ENCODE measurements at regions not wholly inside any gene's neighbourhood (a gene's known extent, or its start where the extent isn't known, plus 50 kb on each side); places are given as distances from the start of the nearest gene placed in this dataset.

DNA sequence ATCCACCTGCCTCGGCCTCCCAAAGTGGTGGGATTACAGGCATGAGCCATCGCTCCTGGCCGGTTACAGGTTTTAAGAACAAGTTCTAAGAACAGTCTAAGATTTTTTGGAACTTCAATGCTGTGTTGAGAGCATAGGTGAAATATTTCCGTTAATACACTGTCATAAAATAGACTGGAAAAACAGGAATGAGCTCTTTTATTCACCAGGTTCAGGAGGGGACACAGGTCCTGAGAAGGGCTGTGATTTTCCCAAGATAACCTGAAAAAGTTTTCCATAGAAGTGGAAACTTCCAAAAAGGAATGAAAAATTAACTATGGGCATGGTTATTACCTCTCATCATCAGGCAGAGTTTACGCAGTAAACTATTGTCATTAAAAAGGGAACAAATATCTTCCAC, 97.6 kb upstream of the TMEM178A start:
- Histone ChIP-seq H3F3A (ENCODE audit: low read depth) (no peaks in the 10 kb centered on the region), H3K36me3 (ENCODE audit: insufficient read depth, low read length) (no peaks in the 10 kb centered on the region), H2AFZ (ENCODE audit: low read length) (no peak overlapping the region), H4K20me1 (ENCODE audit: insufficient read depth, low read length, poor library complexity, severe bottlenecking) (no peaks in the 10 kb centered on the region), H3K9me2 (replicated peaks; ENCODE audit: low read depth, low read length) (no peaks in the 10 kb centered on the region), H3K4me3 (ENCODE audit: low read length, poor library complexity, severe bottlenecking) (no peak overlapping the region), H3K4me1 (ENCODE audit: insufficient read depth, low read length, poor library complexity, severe bottlenecking) (no peaks in the 10 kb centered on the region), H3K9me3 (ENCODE audit: insufficient read depth, low read depth, low read length) (peaks cover 11% of the 10 kb centered on the region; the same call in 1 of the 2 replicates), H3K4me2 (ENCODE audit: low read depth, low read length, poor library complexity, severe bottlenecking) (no peak overlapping the region), H3K27me3 (ENCODE audit: insufficient read depth, low read length, poor library complexity, severe bottlenecking) (no peaks in the 10 kb centered on the region), H3K9ac (ENCODE audit: low read depth, low read length, poor library complexity, severe bottlenecking) (no peak overlapping the region), H3K79me2 (ENCODE audit: insufficient read depth, low read length) (no peaks in the 10 kb centered on the region)
- TF ChIP-seq, protein P1, sequence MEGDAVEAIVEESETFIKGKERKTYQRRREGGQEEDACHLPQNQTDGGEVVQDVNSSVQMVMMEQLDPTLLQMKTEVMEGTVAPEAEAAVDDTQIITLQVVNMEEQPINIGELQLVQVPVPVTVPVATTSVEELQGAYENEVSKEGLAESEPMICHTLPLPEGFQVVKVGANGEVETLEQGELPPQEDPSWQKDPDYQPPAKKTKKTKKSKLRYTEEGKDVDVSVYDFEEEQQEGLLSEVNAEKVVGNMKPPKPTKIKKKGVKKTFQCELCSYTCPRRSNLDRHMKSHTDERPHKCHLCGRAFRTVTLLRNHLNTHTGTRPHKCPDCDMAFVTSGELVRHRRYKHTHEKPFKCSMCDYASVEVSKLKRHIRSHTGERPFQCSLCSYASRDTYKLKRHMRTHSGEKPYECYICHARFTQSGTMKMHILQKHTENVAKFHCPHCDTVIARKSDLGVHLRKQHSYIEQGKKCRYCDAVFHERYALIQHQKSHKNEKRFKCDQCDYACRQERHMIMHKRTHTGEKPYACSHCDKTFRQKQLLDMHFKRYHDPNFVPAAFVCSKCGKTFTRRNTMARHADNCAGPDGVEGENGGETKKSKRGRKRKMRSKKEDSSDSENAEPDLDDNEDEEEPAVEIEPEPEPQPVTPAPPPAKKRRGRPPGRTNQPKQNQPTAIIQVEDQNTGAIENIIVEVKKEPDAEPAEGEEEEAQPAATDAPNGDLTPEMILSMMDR (conservative IDR thresholded peaks at IDR 0.05; ENCODE audit: low read length) = no peak
- no peak for TF ChIP-seq EZH2phosphoT487 (IDR thresholded peaks at IDR 0.05; ENCODE audit: borderline replicate concordance)

DNA sequence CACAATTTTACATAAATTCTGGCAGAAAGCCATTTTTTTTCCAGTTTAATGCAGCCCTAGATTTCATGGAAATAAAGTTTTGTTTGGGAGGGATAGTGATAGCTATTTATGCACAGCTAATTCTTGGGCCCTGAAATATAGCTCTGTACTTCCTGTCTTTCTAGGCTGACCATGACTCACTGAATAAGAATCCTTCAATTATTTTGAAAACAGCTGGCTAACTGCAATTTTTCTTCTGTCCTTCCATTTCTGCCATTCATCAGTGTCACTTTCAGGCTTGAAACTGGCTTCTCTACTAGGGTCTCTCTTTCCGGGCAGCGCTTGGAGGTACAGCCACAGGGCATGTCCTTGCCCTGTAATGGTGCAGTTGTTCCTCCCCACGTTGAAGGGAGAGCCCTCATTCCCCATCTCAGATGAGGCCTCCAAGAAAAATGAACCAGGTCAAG, 97.1 kb upstream of the TMEM178A start:
- no peak overlapping the region for H3K9ac ChIP-seq (ENCODE audit: low read depth, low read length, poor library complexity, severe bottlenecking)
- H2AFZ ChIP-seq (ENCODE audit: low read length) = no peak overlapping the region
- no peaks in the 10 kb centered on the region for H3K79me2 ChIP-seq (ENCODE audit: insufficient read depth, low read length)
- H4K20me1 ChIP-seq (ENCODE audit: insufficient read depth, low read length, poor library complexity, severe bottlenecking) = no peaks in the 10 kb centered on the region
- H3K4me1 ChIP-seq (ENCODE audit: insufficient read depth, low read length, poor library complexity, severe bottlenecking) = no peaks in the 10 kb centered on the region
- peaks cover 6% of the 10 kb centered on the region; the same call in 1 of the 2 replicates for H3K9me3 ChIP-seq (ENCODE audit: insufficient read depth, low read depth, low read length)
- H3K4me2 ChIP-seq (ENCODE audit: low read depth, low read length, poor library complexity, severe bottlenecking) = no peak overlapping the region
- H3K9me2 ChIP-seq (replicated peaks; ENCODE audit: low read depth, low read length) = no peaks in the 10 kb centered on the region
- H3K4me3 ChIP-seq (ENCODE audit: low read length, poor library complexity, severe bottlenecking) = no peak overlapping the region
- H3K27me3 ChIP-seq (ENCODE audit: insufficient read depth, low read length, poor library complexity, severe bottlenecking) = no peaks in the 10 kb centered on the region
- TF ChIP-seq EZH2phosphoT487 (IDR thresholded peaks at IDR 0.05; ENCODE audit: borderline replicate concordance) = no peak
- TF ChIP-seq, protein P1 (conservative IDR thresholded peaks at IDR 0.05; ENCODE audit: low read length) = no peak
- H3F3A ChIP-seq (ENCODE audit: low read depth) = no peaks in the 10 kb centered on the region
- no peaks in the 10 kb centered on the region for H3K36me3 ChIP-seq (ENCODE audit: insufficient read depth, low read length)

DNA sequence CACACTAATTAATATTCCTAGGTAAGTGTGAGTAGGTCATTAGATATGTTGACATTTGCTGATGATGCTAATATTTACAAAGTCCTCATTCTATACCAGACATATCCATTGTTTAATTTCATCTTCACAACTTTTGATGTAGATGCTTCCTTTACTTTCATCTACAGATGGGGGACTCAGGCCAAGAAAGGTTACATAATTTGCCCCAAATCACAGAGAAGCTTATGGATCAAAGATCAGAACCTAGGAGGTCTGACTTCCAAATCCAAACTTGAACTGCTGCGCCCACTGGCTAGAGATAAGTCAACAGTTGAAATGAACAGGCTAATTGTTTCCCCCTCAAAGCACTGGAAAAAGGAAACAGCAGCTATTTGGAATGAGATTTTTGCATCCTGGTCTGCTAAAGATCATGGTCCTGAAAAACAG, 95.6 kb upstream of the TMEM178A start:
- Histone ChIP-seq H3K4me3 (ENCODE audit: low read length, poor library complexity, severe bottlenecking) (no peak overlapping the region), H3K4me1 (ENCODE audit: insufficient read depth, low read length, poor library complexity, severe bottlenecking) (no peaks in the 10 kb centered on the region), H3K27me3 (ENCODE audit: insufficient read depth, low read length, poor library complexity, severe bottlenecking) (no peaks in the 10 kb centered on the region), H3K79me2 (ENCODE audit: insufficient read depth, low read length) (no peaks in the 10 kb centered on the region), H3K9ac (ENCODE audit: low read depth, low read length, poor library complexity, severe bottlenecking) (no peak overlapping the region), H3K9me2 (replicated peaks; ENCODE audit: low read depth, low read length) (no peaks in the 10 kb centered on the region), H4K20me1 (ENCODE audit: insufficient read depth, low read length, poor library complexity, severe bottlenecking) (no peaks in the 10 kb centered on the region), H3K36me3 (ENCODE audit: insufficient read depth, low read length) (no peaks in the 10 kb centered on the region), H3K9me3 (ENCODE audit: insufficient read depth, low read depth, low read length) (no peaks in the 10 kb centered on the region), H3K4me2 (ENCODE audit: low read depth, low read length, poor library complexity, severe bottlenecking) (no peak overlapping the region), H3F3A (ENCODE audit: low read depth) (no peaks in the 10 kb centered on the region), H2AFZ (ENCODE audit: low read length) (no peak overlapping the region)
- no peak for TF ChIP-seq EZH2phosphoT487 (IDR thresholded peaks at IDR 0.05; ENCODE audit: borderline replicate concordance)
- TF ChIP-seq, protein P1 (conservative IDR thresholded peaks at IDR 0.05; ENCODE audit: low read length) = no peak

Data from Loucy (cell line).